Transverse colon (tissue), 4 donors: ENCODE measurements at regions not wholly inside any gene's neighbourhood (a gene's known extent, or its start where the extent isn't known, plus 50 kb on each side); places are given as distances from the start of the nearest gene placed in this dataset.

Experiments used
- DNase-seq: peaks from one replicate; pipeline ENCODE4 v3.0.0-alpha.2; 2019
- H3K27ac ChIP-seq, 4 donors: fragments of 200-600 bp; sonication (generic); 2 replicates each; pipeline ENCODE4 v1.5.1; 2016 to 2018; ENCODE audit warnings: inconsistent platforms in 4 of 4
- H3K27me3 ChIP-seq: fragments of 200-600 bp; sonication (generic); 2 replicates; pipeline ENCODE4 v1.5.1; 2017; ENCODE audit warnings: inconsistent platforms
- H3K36me3 ChIP-seq, 4 donors: fragments of 200-600 bp; sonication (generic); 2 replicates each; pipeline ENCODE4 v1.5.1; 2017 to 2019; ENCODE audit warnings: inconsistent platforms in 4 of 4
- H3K4me1 ChIP-seq, 4 donors: fragments of 200-600 bp; sonication (generic); 2 replicates each; pipeline ENCODE4 v1.5.1; 2017 to 2020; ENCODE audit warnings: inconsistent platforms in 4 of 4
- H3K4me3 ChIP-seq, 4 donors: fragments of 200-600 bp; sonication (generic); 1 replicate in 1 of 4; 2 replicates in 3 of 4; pipeline versions ENCODE4 v1.5.1 to v1.6.1; 2017 to 2019; ENCODE audit warnings: inconsistent platforms in 4 of 4
- H3K9me3 ChIP-seq, 2 donors: fragments of 200-600 bp; sonication (generic); 2 replicates each; pipeline ENCODE4 v1.5.1; 2017 to 2019; ENCODE audit warnings: inconsistent platforms in 2 of 2
- EP300 ChIP-seq: sonication (generic); formaldehyde crosslinking; IDR thresholded peaks from one replicate; pipeline ENCODE4 v1.6.1; 2017; ENCODE audit warnings: antibody characterized with exemption, low read depth
- POLR2A ChIP-seq: fragments of 450-650 bp; IDR thresholded peaks from one replicate; pipeline ENCODE4 v1.6.1; 2016; ENCODE audit warnings: antibody characterized with exemption, mild to moderate bottlenecking, moderate library complexity
- POLR2AphosphoS5 ChIP-seq, 3 donors: sonication (generic); formaldehyde crosslinking; IDR thresholded peaks; one replicate each; pipeline ENCODE4 v1.6.1; 2016; ENCODE audit warnings: antibody characterized with exemption in 3 of 3
- WGBS, 2 donors: methylation state at CpG; one replicate each; pipeline ENCODE4 v1.1.5; 2018; ENCODE audit warnings: low coverage in 1 of 2; 5-methylcytosine and 5-hydroxymethylcytosine counted together
- in situ Hi-C, 4 donors: fragments of 200-750 bp; cut with MboI; loops; one replicate each; pipeline versions ENCODE4 v1.15.0 to v1.15.1; 2017; ENCODE audit warnings: low sequenced_read_pairs in 3 of 4, low pct_ligation_motif_present in 1 of 4, low pct_unique_long_range_greater_than_20kb in 1 of 4
- intact Hi-C: fragments of 100-400 bp; cut with DNase I; formaldehyde crosslinking; loops from one replicate; pipeline ENCODE4 v1.15.1; 2023; ENCODE audit warnings: low total_unique reads
- TF ChIP-seq, protein P1 (sequence below), 5 experiments: fragments of 200-600 bp in 3 of 5; fragments of 450-650 bp in 2 of 5; sonication (generic) in 3 of 5; IDR thresholded peaks; 1 replicate in 2 of 5; 2 replicates in 3 of 5; pipeline ENCODE4 v1.5.1; 2016 to 2017; ENCODE audit warnings: antibody characterized with exemption in 5 of 5, inconsistent platforms in 3 of 5, mild to moderate bottlenecking in 2 of 5, moderate library complexity in 1 of 5

DNA sequence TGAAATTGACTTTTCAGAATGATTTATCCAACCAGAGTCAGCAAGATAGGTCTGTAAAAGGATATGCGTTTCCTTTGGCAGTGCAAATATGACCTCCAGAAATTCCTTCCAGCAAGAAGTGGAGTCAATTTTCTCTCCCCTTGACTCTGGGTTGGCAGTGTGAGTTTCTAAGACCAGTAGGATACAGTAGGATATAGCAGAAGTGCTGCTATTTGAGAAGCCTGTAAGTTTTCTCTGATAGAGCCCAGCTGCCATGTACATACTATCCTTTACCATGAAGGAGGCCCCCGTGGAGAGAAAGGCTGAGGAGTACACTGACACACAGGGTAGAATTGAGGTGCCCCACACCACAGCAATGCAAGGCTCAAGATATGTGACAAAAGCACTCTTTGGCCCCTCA, 409.1 kb upstream of the PDZRN3 start:
- no peak for TF ChIP-seq POLR2A
- TF ChIP-seq, protein P1, sequence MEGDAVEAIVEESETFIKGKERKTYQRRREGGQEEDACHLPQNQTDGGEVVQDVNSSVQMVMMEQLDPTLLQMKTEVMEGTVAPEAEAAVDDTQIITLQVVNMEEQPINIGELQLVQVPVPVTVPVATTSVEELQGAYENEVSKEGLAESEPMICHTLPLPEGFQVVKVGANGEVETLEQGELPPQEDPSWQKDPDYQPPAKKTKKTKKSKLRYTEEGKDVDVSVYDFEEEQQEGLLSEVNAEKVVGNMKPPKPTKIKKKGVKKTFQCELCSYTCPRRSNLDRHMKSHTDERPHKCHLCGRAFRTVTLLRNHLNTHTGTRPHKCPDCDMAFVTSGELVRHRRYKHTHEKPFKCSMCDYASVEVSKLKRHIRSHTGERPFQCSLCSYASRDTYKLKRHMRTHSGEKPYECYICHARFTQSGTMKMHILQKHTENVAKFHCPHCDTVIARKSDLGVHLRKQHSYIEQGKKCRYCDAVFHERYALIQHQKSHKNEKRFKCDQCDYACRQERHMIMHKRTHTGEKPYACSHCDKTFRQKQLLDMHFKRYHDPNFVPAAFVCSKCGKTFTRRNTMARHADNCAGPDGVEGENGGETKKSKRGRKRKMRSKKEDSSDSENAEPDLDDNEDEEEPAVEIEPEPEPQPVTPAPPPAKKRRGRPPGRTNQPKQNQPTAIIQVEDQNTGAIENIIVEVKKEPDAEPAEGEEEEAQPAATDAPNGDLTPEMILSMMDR (IDR thresholded peaks at IDR 0.05): no peak
- no peak for TF ChIP-seq EP300
- no peak for TF ChIP-seq POLR2AphosphoS5 (IDR thresholded peaks at IDR 0.05)
- Histone ChIP-seq H3K9me3 (no peaks in the 10 kb centered on the region), H3K4me3 (no peak overlapping the region), H3K27ac (no peak overlapping the region), H3K4me1 (no peaks in the 10 kb centered on the region), H3K27me3 (no peaks in the 10 kb centered on the region), H3K36me3 (no peaks in the 10 kb centered on the region)
- 65% methylated on average over 2 of the region's 2 CpGs; no CpG with 5 or more reads in 1 of the 2 donors for WGBS, 2 donors
- in situ Hi-C loops (no loop called here), intact Hi-C loops (no loop called here)
- DNase-seq: no peak

DNA sequence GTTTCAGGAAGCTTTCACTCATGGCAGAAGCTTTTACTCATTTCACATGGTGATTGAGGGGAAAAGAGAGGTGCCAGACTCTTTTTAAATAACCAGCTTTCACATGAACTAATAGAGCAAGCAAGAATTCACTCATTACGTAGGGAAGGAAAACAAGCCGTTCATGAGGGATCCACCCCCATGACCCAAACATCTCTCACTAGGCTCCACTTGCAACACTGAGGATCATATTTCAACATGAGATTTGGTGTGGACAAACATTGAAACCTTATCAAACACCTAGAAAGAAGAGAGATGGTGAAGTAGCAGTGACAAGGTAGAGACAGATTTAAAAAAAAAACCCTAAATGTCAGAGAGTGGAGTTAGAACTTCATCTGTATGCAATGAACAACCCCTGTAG, 408.6 kb upstream of the PDZRN3 start:
- intact Hi-C loops (no loop called here), in situ Hi-C loops (no loop called here)
- Histone ChIP-seq H3K27me3 (no peaks in the 10 kb centered on the region), H3K4me3 (no peak overlapping the region), H3K27ac (no peak overlapping the region), H3K4me1 (no peaks in the 10 kb centered on the region), H3K9me3 (no peaks in the 10 kb centered on the region), H3K36me3 (no peaks in the 10 kb centered on the region)
- TF ChIP-seq, protein P1 (IDR thresholded peaks at IDR 0.05): no peak
- TF ChIP-seq POLR2AphosphoS5 (IDR thresholded peaks at IDR 0.05): no peak
- no peak for TF ChIP-seq EP300
- TF ChIP-seq POLR2A: no peak
- 44 to 81% methylated on average over 1 to 2 of the region's 2 CpGs for WGBS, 2 donors
- no peak for DNase-seq

DNA sequence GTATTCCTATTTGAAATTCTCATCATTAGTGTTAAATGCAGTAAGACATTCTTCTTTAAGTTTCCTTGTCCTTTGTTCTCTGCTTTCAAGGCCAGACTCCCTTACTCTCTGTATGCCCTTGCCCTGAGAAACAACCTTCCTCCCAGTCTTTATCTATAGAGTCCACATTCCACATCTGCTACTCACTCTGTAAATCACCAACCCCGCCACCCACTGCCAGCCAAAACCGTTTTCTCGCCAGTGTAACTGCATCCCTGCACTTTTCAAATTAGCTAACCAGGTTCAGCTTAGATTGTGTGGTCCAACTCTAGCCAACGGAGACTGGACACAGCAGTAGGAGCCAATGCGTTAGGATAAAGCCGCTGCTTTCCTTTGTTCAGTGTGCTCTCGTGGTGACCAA, 402.4 kb upstream of the PDZRN3 start:
- H3K4me3 ChIP-seq: no peak overlapping the region
- H3K27me3 ChIP-seq: no peaks in the 10 kb centered on the region
- DNase-seq: no peak
- no peak overlapping the region for H3K27ac ChIP-seq
- in situ Hi-C loops (no loop called here), intact Hi-C loops (no loop called here)
- TF ChIP-seq EP300 (no peak), POLR2A (no peak), POLR2AphosphoS5 (IDR thresholded peaks at IDR 0.05) (no peak)
- TF ChIP-seq, protein P1 (IDR thresholded peaks at IDR 0.05): no peak
- no peaks in the 10 kb centered on the region for H3K4me1 ChIP-seq
- no peaks in the 10 kb centered on the region for H3K9me3 ChIP-seq
- no peaks in the 10 kb centered on the region for H3K36me3 ChIP-seq
- 81 to 83% methylated on average over 7 of the region's 7 CpGs for WGBS, 2 donors

DNA sequence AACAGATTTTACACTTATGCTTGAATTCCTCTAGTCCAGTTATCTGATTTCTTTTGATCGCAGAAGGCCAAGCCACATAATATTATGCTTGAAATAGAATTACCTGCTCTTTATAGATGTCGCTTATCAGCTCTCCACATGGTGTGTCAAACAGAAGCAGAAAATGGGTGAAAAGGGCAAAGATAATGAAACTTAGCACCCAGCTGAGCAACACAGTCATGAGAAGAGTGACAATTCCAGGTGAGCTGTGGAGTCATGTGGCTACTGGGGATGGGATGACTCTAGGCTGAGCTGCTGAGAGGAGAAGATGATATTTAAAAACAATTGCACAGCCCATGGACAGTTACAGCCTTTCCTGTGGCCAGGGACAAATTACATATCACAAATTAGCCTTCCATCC, 398.7 kb upstream of the PDZRN3 start:
- no peaks in the 10 kb centered on the region for H3K27me3 ChIP-seq
- H3K36me3 ChIP-seq: no peaks in the 10 kb centered on the region
- intact Hi-C loops: no loop called here
- in situ Hi-C loops: no loop called here
- no peaks in the 10 kb centered on the region for H3K4me1 ChIP-seq
- no peak for DNase-seq
- 91 to 93% methylated on average over 2 of the region's 2 CpGs for WGBS, 2 donors
- TF ChIP-seq, protein P1 (IDR thresholded peaks at IDR 0.05): no peak
- TF ChIP-seq POLR2AphosphoS5 (IDR thresholded peaks at IDR 0.05): no peak
- no peak for TF ChIP-seq EP300
- no peak for TF ChIP-seq POLR2A
- no peaks in the 10 kb centered on the region for H3K9me3 ChIP-seq
- H3K4me3 ChIP-seq: no peak overlapping the region
- H3K27ac ChIP-seq: no peak overlapping the region
